Heart left ventricle (tissue), 13 donors: ENCODE measurements at regions not wholly inside any gene's neighbourhood (a gene's known extent, or its start where the extent isn't known, plus 50 kb on each side); places are given as distances from the start of the nearest gene placed in this dataset.

Source experiments
- CTCF ChIP-seq, 12 donors: fragments of 200-600 bp; sonication (generic) in 4 of 12; IDR thresholded peaks; one replicate each; pipeline versions ENCODE4 v1.5.0 to v1.8.0; 2018 to 2022; ENCODE audit warnings: antibody characterized with exemption in 12 of 12, mild to moderate bottlenecking in 5 of 12
- POLR2A ChIP-seq, 2 donors: fragments of 450-650 bp; IDR thresholded peaks; one replicate each; pipeline ENCODE4 v1.6.1; 2017; ENCODE audit warnings: antibody characterized with exemption in 2 of 2, mild to moderate bottlenecking in 2 of 2, moderate library complexity in 2 of 2
- donor health status: ischemic (EF 13 %, LVEDD 7.1; RV severe dilation, severe dysfunction).
- donor health status: DM: no; HTN: yes; CAD: no.
- donor health status: DM: no; HTN: no; CAD: no.
- donor health status: ischemic (EF 25% LVEDD 6.9; RV normal size, moderate dysfunction).
- donor health status: ischemic (EF 25% LVEDD 5.7; RV mildly dilated, moderate dysfunction).
- donor health status: ischemic (EF 35%, LVEDD 5.7; RV mildly dilated, moderate dysfunction).
- donor health status: nonischemic (EF 11% LVEDD 7.7; RV severe dilation, severe dysfunction).
- donor health status: DM: yes; HTN: yes; CAD: no.
- donor health status: PGD.
- donor health status: ischemic (EF 29% LVEDD 5.4; RV normal size, mild dysfunction).
- donor health status: nonischemic (EF 23%, LVEDD 6.1; RV moderate dilation, normal function).

GRCh38 chr1:101107496-101108110 is 82.0 kb upstream of the DPH5 start:
- TF ChIP-seq CTCF (IDR thresholded peaks at IDR 0.05) (no peak), POLR2A (IDR thresholded peaks at IDR 0.05) (no peak)
